CD4-positive, alpha-beta T cell treated with Interleukin-21 for 1 hour (primary cell): ENCODE measurements at regions not wholly inside any gene's neighbourhood (a gene's known extent, or its start where the extent isn't known, plus 50 kb on each side); places are given as distances from the start of the nearest gene placed in this dataset.

Source experiments
- DNase-seq: peaks from one replicate; pipeline ENCODE4 v3.0.0-alpha.2; 2020

DNA sequence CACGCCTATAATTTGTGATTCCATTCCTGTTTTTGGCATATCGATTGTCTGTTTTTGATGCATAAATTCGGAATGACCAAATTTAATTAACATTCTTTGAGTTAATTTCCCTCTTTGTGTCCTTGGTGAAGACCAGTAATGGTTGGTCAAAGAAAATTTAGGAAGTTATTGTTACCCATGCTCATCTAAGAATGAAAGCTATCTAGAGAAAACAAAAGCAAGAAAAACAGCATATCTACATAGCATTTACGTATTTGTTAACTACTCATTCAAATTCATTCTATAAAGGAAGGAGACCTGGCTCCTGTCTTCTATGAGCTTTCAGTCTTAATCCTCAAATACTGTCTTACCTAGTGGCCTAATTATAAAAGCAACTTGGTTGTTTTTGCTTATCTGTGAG is 59.2 kb upstream of the CHST9 start:
- no peak for DNase-seq

DNA sequence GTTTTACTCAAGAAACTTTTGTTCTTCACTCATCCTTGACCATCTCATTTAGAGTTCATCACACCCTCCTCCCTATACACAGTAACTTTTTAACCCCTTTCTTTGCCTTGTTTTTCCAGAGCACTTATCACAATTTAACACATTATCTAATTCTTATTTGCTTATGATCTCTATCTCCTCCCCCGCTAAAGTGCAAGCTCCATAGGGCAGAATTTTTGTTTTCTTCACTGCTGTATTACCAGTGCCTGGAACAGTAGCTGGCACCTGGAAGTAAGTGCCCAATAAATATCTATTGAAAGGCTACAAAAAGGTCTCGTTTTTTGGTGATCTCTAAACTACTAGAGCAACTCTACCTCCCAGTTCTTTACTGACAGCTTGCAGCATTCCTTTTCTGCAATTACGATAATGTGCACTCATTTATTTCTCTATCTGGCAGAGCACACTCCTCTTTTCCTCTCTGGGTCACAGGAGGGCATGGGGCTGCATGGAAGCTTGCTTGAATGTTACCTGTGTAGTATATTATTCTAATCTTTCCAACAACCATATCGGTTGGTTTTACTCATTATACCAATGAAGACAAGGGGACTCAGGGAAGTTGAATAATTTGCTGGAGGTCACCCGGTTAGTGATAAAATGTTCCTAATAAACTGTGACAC is 57.4 kb upstream of the CHST9 start:
- no peak for DNase-seq

DNA sequence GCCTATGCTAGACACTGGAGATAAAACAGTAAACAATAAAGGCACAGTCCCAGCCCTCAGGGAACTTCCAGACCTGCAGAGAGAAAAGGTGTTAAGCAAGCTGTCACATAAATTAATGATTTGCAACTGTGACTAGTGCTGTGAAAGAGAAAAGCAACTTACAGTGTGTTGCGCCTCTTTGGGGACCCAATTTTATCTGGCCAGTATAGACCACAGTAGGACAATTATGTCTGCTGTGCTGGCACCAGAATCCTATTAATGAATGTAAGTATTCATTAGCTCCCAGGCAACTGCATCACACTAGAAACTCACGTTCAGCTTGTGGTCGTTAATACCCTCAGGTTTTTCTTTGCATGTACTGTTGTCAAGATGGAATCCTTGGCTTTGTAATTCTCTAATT is 55.3 kb upstream of the CHST9 start:
- DNase-seq: no peak

DNA sequence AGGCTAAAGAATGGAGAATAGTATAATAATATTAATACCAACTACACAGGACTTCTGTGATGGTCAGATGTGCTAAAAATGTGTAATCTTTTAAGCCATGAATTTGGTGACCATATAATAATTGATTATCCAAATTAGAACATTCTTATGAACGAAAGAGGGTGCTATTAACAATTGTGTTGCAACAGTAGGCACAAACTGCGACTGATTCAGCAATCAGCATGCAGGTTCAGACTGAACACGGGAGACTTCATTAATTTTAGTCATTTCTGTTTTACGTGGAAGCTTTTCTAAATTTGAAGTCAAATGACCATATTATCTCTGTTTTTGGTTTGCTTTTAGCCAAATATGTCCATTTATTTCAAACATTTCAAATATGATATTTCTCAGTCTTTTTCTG is 54.6 kb upstream of the CHST9 start:
- DNase-seq: no peak

DNA sequence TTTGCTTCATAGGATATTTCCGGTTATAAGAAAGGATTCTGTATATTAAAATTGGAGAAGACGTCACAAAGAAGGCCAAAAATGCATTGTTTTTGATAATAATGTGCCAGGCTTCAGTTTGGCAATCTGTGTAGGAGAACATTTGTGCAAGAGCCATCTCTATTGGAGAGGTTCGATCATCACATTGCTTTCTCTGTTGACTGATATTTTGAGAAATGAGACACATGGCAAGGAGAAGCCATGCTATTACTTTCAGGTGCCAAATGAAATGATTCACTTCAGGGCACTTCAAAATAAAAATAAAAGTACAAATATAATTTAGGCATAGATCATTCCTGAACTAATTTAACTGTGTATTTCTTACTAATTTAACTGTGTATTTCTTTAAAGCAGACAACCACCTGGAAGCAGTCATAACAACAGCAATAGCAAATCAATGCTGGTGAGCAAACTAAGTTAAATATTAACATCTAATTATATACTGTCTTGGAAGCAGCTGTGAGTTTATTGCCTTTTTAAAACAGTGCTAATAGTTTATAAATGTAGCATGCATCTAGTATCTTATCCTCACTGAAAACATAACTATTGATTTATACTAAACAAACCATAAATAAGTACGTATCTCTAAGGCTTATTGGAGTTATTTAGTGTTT is 50.2 kb upstream of the CHST9 start:
- DNase-seq: no peak
